WERI-Rb-1 (cell line): ENCODE measurements at regions not wholly inside any gene's neighbourhood (a gene's known extent, or its start where the extent isn't known, plus 50 kb on each side); places are given as distances from the start of the nearest gene placed in this dataset.

ENCODE experiments used
- DNase-seq: peaks from one replicate; pipeline ENCODE4 v3.0.0-alpha.2; 2020
- H3K27ac ChIP-seq: fragments of 250-450 bp; sonication (Bioruptor Pico); 2 replicates; pipeline ENCODE4 v1.5.1; 2020; ENCODE audit warnings: mild to moderate bottlenecking, moderate library complexity
- H3K27me3 ChIP-seq: fragments of 250-450 bp; sonication (Bioruptor Pico); 2 replicates; pipeline ENCODE4 v1.5.1; 2021; ENCODE audit warnings: mild to moderate bottlenecking, low read depth, moderate library complexity; ENCODE audit not compliant: insufficient read depth, severe bottlenecking
- H3K36me3 ChIP-seq: fragments of 250-450 bp; sonication (Bioruptor Pico); 2 replicates; pipeline ENCODE4 v1.5.1; 2020; ENCODE audit warnings: mild to moderate bottlenecking, moderate library complexity
- H3K4me3 ChIP-seq: 2 replicates; pipeline ENCODE4 v1.5.1; 2011; ENCODE audit warnings: low read depth, mild to moderate bottlenecking, control low read depth, low read length
- H3K9me3 ChIP-seq: fragments of 250-450 bp; sonication (Bioruptor Pico); 2 replicates; pipeline ENCODE4 v1.5.1; 2021; ENCODE audit warnings: mild to moderate bottlenecking, moderate library complexity; ENCODE audit not compliant: severe bottlenecking
- CTCF ChIP-seq: IDR thresholded peaks from 2 replicates; pipeline ENCODE4 v1.5.1; 2011; ENCODE audit warnings: low read depth, mild to moderate bottlenecking, control low read depth, inconsistent platforms, low read length

GRCh38 chr9:81814401-81814793 is 113.8 kb upstream of the SPATA31D4 start:
- Histone ChIP-seq H3K9me3 (no peaks in the 10 kb centered on the region), H3K4me3 (no peak overlapping the region), H3K36me3 (no peaks in the 10 kb centered on the region), H3K27ac (peak overlapping the region; percentile 44), H3K27me3 (no peaks in the 10 kb centered on the region)
- TF ChIP-seq CTCF: no peak
- DNase-seq: no peak

GRCh38 chr9:81814794-81815464 is 113.3 kb upstream of the SPATA31D4 start:
- TF ChIP-seq CTCF: no peak
- Histone ChIP-seq H3K27me3 (no peaks in the 10 kb centered on the region), H3K9me3 (no peaks in the 10 kb centered on the region), H3K4me3 (no peak overlapping the region), H3K36me3 (no peaks in the 10 kb centered on the region), H3K27ac (peak overlapping the region; percentile 44)
- DNase-seq: peak; percentile 37

- Histone ChIP-seq H3K27me3 (no peaks in the 10 kb centered on the region), H3K36me3 (no peaks in the 10 kb centered on the region), H3K9me3 (no peaks in the 10 kb centered on the region), H3K27ac (peak overlapping the region; percentile 38; the same call in 1 of the 2 replicates), H3K4me3 (no peak overlapping the region)
- DNase-seq: no peak
- no peak for TF ChIP-seq CTCF
Measured at GRCh38 chr9:81815781-81816180, 112.4 kb upstream of the SPATA31D4 start.

- no peak for DNase-seq
- H3K4me3 ChIP-seq: no peak overlapping the region
- no peaks in the 10 kb centered on the region for H3K36me3 ChIP-seq
- no peak for TF ChIP-seq CTCF
- H3K9me3 ChIP-seq: no peaks in the 10 kb centered on the region
- no peaks in the 10 kb centered on the region for H3K27me3 ChIP-seq
- H3K27ac ChIP-seq: no peak overlapping the region
Measured at GRCh38 chr9:81819155-81819554, 109.1 kb upstream of the SPATA31D4 start.

- no peaks in the 10 kb centered on the region for H3K27me3 ChIP-seq
- H3K27ac ChIP-seq: no peak overlapping the region
- no peaks in the 10 kb centered on the region for H3K9me3 ChIP-seq
- DNase-seq: no peak
- H3K4me3 ChIP-seq: no peak overlapping the region
- no peak for TF ChIP-seq CTCF
- no peaks in the 10 kb centered on the region for H3K36me3 ChIP-seq
Measured at GRCh38 chr9:81819859-81820546, 108.2 kb upstream of the SPATA31D4 start.
